ENCODE measurements at regions not wholly inside any gene's neighbourhood (a gene's known extent, or its start where the extent isn't known, plus 50 kb on each side); places are given as distances from the start of the nearest gene placed in this dataset.
"Not testable (repeated sequence)": the region's sequence is repeated elsewhere in the genome, so short reads cannot be mapped to it uniquely, and the experiment has no call there.

GRCh38 chr5:97234380-97234779 is 51.3 kb upstream of the RIOK2 start:
- H3K27me3 ChIP-seq (replicated peaks; ENCODE audit: control insufficient read depth, insufficient read depth, low read length); DNase-seq (ENCODE audit: extremely low read depth, insufficient read length); H3K4me3 ChIP-seq (replicated peaks; ENCODE audit: low read depth, low read length); H3K36me3 ChIP-seq (ENCODE audit: control insufficient read depth, insufficient read depth, low read length): not testable (repeated sequence)

GRCh38 chr5:97242341-97242740 is 59.3 kb upstream of the RIOK2 start:
- Histone ChIP-seq H3K36me3 (ENCODE audit: control insufficient read depth, insufficient read depth, low read length) (no peaks in the 10 kb centered on the region), H3K27me3 (replicated peaks; ENCODE audit: control insufficient read depth, insufficient read depth, low read length) (no peaks in the 10 kb centered on the region), H3K4me3 (replicated peaks; ENCODE audit: low read depth, low read length) (no peak overlapping the region)
- TF ChIP-seq, protein P1, sequence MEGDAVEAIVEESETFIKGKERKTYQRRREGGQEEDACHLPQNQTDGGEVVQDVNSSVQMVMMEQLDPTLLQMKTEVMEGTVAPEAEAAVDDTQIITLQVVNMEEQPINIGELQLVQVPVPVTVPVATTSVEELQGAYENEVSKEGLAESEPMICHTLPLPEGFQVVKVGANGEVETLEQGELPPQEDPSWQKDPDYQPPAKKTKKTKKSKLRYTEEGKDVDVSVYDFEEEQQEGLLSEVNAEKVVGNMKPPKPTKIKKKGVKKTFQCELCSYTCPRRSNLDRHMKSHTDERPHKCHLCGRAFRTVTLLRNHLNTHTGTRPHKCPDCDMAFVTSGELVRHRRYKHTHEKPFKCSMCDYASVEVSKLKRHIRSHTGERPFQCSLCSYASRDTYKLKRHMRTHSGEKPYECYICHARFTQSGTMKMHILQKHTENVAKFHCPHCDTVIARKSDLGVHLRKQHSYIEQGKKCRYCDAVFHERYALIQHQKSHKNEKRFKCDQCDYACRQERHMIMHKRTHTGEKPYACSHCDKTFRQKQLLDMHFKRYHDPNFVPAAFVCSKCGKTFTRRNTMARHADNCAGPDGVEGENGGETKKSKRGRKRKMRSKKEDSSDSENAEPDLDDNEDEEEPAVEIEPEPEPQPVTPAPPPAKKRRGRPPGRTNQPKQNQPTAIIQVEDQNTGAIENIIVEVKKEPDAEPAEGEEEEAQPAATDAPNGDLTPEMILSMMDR (IDR thresholded peaks at IDR 0.05; ENCODE audit: insufficient read depth, low read length, poor library complexity, severe bottlenecking), result no peak
- DNase-seq (ENCODE audit: extremely low read depth, insufficient read length), result no peak

GRCh38 chr5:97243353-97243752 is 60.3 kb upstream of the RIOK2 start:
- Histone ChIP-seq H3K4me3 (replicated peaks; ENCODE audit: low read depth, low read length) (no peak overlapping the region), H3K27me3 (replicated peaks; ENCODE audit: control insufficient read depth, insufficient read depth, low read length) (no peaks in the 10 kb centered on the region), H3K36me3 (ENCODE audit: control insufficient read depth, insufficient read depth, low read length) (no peaks in the 10 kb centered on the region)
- no peak for DNase-seq (ENCODE audit: extremely low read depth, insufficient read length)
- TF ChIP-seq, protein P1 (IDR thresholded peaks at IDR 0.05; ENCODE audit: insufficient read depth, low read length, poor library complexity, severe bottlenecking), result no peak

DNA sequence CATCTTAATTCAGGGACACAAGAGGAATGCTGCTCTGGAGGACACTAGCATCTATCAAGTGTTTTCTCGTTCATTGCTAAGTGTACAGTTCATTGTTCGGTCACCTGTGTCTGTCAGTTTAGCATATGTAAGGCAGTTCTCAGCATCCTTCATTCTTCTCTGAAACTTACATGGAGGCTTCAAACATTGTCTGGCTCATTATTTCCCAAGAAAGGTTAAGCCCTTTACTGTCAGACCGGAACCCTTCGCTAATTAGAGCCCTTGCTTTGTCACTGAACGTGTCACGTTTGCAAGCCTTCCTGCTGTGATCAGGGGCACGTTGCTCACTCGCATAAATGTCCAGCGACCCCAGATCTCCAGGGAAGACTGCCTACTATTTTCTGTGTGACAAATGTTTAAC is 62.3 kb upstream of the RIOK2 start:
- TF ChIP-seq, protein P1 (IDR thresholded peaks at IDR 0.05; ENCODE audit: insufficient read depth, low read length, poor library complexity, severe bottlenecking), result no peak
- DNase-seq (ENCODE audit: extremely low read depth, insufficient read length), result no peak
- H3K27me3 ChIP-seq (replicated peaks; ENCODE audit: control insufficient read depth, insufficient read depth, low read length), result no peaks in the 10 kb centered on the region
- no peaks in the 10 kb centered on the region for H3K36me3 ChIP-seq (ENCODE audit: control insufficient read depth, insufficient read depth, low read length)
- no peak overlapping the region for H3K4me3 ChIP-seq (replicated peaks; ENCODE audit: low read depth, low read length)

- no peaks in the 10 kb centered on the region for H3K27me3 ChIP-seq (replicated peaks; ENCODE audit: control insufficient read depth, insufficient read depth, low read length)
- no peak for DNase-seq (ENCODE audit: extremely low read depth, insufficient read length)
- no peak overlapping the region for H3K4me3 ChIP-seq (replicated peaks; ENCODE audit: low read depth, low read length)
- TF ChIP-seq, protein P1 (IDR thresholded peaks at IDR 0.05; ENCODE audit: insufficient read depth, low read length, poor library complexity, severe bottlenecking), result no peak
- no peaks in the 10 kb centered on the region for H3K36me3 ChIP-seq (ENCODE audit: control insufficient read depth, insufficient read depth, low read length)
These were observed 67.1 kb upstream of the RIOK2 start for GRCh38 chr5:97250113-97250512.

- DNase-seq (ENCODE audit: extremely low read depth, insufficient read length), result no peak
- no peaks in the 10 kb centered on the region for H3K27me3 ChIP-seq (replicated peaks; ENCODE audit: control insufficient read depth, insufficient read depth, low read length)
- H3K4me3 ChIP-seq (replicated peaks; ENCODE audit: low read depth, low read length), result no peak overlapping the region
- H3K36me3 ChIP-seq (ENCODE audit: control insufficient read depth, insufficient read depth, low read length), result no peaks in the 10 kb centered on the region
- TF ChIP-seq, protein P1 (IDR thresholded peaks at IDR 0.05; ENCODE audit: insufficient read depth, low read length, poor library complexity, severe bottlenecking), result no peak
These were observed 83.0 kb upstream of the RIOK2 start for GRCh38 chr5:97266076-97266475.
